ENCODE measurements at regions not wholly inside any gene's neighbourhood (a gene's known extent, or its start where the extent isn't known, plus 50 kb on each side); places are given as distances from the start of the nearest gene placed in this dataset.

DNA sequence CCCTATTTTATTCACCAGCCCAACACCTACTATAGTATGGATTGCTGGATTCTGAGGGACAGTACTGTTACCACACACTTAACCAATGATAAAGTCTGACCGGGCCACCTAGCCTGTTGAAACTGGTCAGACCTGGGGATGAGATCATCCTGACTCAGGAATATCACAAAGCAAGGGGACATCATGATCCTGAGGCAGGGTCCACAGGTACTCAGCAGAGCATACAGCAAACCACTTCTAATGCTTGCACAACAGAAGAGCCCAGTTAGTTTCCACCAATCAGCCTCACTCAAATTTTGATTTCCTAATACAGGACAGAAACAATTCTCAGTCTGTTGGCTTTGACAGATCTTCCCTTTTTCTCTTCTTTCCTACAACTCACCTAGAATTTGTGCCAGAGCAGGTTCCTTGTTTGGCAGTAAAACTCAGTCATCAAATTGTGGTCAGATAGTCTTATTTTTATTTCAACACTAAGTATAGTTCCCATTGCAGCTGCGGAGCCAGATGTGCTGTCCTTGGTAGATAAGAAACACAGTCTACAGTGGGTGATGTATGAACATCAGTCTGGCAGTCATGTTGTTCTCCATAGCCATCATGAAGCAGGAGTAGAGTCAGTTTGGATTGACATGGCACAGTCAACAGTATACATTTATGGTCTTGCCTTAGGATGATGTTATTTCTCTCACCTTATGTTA lies 90.1 kb upstream of the PRR23C start:
- H3K9me2 ChIP-seq (ENCODE audit: insufficient read depth) = no peaks in the 10 kb centered on the region
- no peak overlapping the region for H3K4me3 ChIP-seq
- no peaks in the 10 kb centered on the region for H3K36me3 ChIP-seq (ENCODE audit: low read depth)
- no peaks in the 10 kb centered on the region for H3F3A ChIP-seq (ENCODE audit: insufficient read depth, low read depth)
- no peak overlapping the region for H3K27ac ChIP-seq
- intact Hi-C loops (cut with micrococcal nuclease; ENCODE audit: unreplicated experiment) = no loop called here
- H3K9me3 ChIP-seq (ENCODE audit: insufficient read depth, low read depth) = no peaks in the 10 kb centered on the region
- POLR2A ChIA-PET (ENCODE audit: unreplicated experiment) = no interaction called here
- H3K4me2 ChIP-seq = no peak overlapping the region
- no peak overlapping the region for H2AFZ ChIP-seq
- CTCF ChIA-PET = no interaction called here
- no peaks in the 10 kb centered on the region for H3K27me3 ChIP-seq (ENCODE audit: insufficient read depth, low read depth)
- H4K20me1 ChIP-seq (ENCODE audit: insufficient read depth) = no peaks in the 10 kb centered on the region
- no peaks in the 10 kb centered on the region for H3K4me1 ChIP-seq (replicated peaks; ENCODE audit: insufficient read depth)
- TF ChIP-seq, protein P1, sequence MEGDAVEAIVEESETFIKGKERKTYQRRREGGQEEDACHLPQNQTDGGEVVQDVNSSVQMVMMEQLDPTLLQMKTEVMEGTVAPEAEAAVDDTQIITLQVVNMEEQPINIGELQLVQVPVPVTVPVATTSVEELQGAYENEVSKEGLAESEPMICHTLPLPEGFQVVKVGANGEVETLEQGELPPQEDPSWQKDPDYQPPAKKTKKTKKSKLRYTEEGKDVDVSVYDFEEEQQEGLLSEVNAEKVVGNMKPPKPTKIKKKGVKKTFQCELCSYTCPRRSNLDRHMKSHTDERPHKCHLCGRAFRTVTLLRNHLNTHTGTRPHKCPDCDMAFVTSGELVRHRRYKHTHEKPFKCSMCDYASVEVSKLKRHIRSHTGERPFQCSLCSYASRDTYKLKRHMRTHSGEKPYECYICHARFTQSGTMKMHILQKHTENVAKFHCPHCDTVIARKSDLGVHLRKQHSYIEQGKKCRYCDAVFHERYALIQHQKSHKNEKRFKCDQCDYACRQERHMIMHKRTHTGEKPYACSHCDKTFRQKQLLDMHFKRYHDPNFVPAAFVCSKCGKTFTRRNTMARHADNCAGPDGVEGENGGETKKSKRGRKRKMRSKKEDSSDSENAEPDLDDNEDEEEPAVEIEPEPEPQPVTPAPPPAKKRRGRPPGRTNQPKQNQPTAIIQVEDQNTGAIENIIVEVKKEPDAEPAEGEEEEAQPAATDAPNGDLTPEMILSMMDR (conservative IDR thresholded peaks at IDR 0.05) = no peak
- no peak for TF ChIP-seq EZH2 (IDR thresholded peaks at IDR 0.05; ENCODE audit: low read depth)
- no peak for DNase-seq
- BruUV-seq (replicated peaks) = no TSS peak
- no peaks in the 10 kb centered on the region for H3K79me2 ChIP-seq (ENCODE audit: low read depth)

GRCh38 chr3:139135657-139136056 lies 91.0 kb upstream of the PRR23C start:
- no peak overlapping the region for H2AFZ ChIP-seq
- H3K79me2 ChIP-seq (ENCODE audit: low read depth) = no peaks in the 10 kb centered on the region
- H3K4me1 ChIP-seq (replicated peaks; ENCODE audit: insufficient read depth) = no peaks in the 10 kb centered on the region
- H3K9me3 ChIP-seq (ENCODE audit: insufficient read depth, low read depth) = no peaks in the 10 kb centered on the region
- intact Hi-C loops (cut with micrococcal nuclease; ENCODE audit: unreplicated experiment) = no loop called here
- H3K27ac ChIP-seq = no peak overlapping the region
- BruUV-seq (replicated peaks) = no TSS peak
- H3K4me2 ChIP-seq = no peak overlapping the region
- H4K20me1 ChIP-seq (ENCODE audit: insufficient read depth) = no peaks in the 10 kb centered on the region
- H3K36me3 ChIP-seq (ENCODE audit: low read depth) = no peaks in the 10 kb centered on the region
- H3F3A ChIP-seq (ENCODE audit: insufficient read depth, low read depth) = no peaks in the 10 kb centered on the region
- no peaks in the 10 kb centered on the region for H3K27me3 ChIP-seq (ENCODE audit: insufficient read depth, low read depth)
- TF ChIP-seq, protein P1 (conservative IDR thresholded peaks at IDR 0.05) = no peak
- no peak for TF ChIP-seq EZH2 (IDR thresholded peaks at IDR 0.05; ENCODE audit: low read depth)
- no peak overlapping the region for H3K4me3 ChIP-seq
- CTCF ChIA-PET = no interaction called here
- no peaks in the 10 kb centered on the region for H3K9me2 ChIP-seq (ENCODE audit: insufficient read depth)
- POLR2A ChIA-PET (ENCODE audit: unreplicated experiment) = no interaction called here
- no peak for DNase-seq

GRCh38 chr3:139136469-139137202 lies 91.9 kb upstream of the PRR23C start:
- ChIA-PET CTCF (no interaction called here), POLR2A (ENCODE audit: unreplicated experiment) (no interaction called here)
- no peak overlapping the region for H2AFZ ChIP-seq
- intact Hi-C loops (cut with micrococcal nuclease; ENCODE audit: unreplicated experiment) = no loop called here
- TF ChIP-seq EZH2 (IDR thresholded peaks at IDR 0.05; ENCODE audit: low read depth) = no peak
- TF ChIP-seq, protein P1 (conservative IDR thresholded peaks at IDR 0.05) = no peak
- H3K9me3 ChIP-seq (ENCODE audit: insufficient read depth, low read depth) = no peaks in the 10 kb centered on the region
- no peak for DNase-seq
- no peaks in the 10 kb centered on the region for H4K20me1 ChIP-seq (ENCODE audit: insufficient read depth)
- no peaks in the 10 kb centered on the region for H3K27me3 ChIP-seq (ENCODE audit: insufficient read depth, low read depth)
- no peak overlapping the region for H3K4me3 ChIP-seq
- no peak overlapping the region for H3K27ac ChIP-seq
- no peaks in the 10 kb centered on the region for H3K4me1 ChIP-seq (replicated peaks; ENCODE audit: insufficient read depth)
- no peak overlapping the region for H3K4me2 ChIP-seq
- H3K9me2 ChIP-seq (ENCODE audit: insufficient read depth) = no peaks in the 10 kb centered on the region
- no TSS peak for BruUV-seq (replicated peaks)
- H3K79me2 ChIP-seq (ENCODE audit: low read depth) = no peaks in the 10 kb centered on the region
- no peaks in the 10 kb centered on the region for H3F3A ChIP-seq (ENCODE audit: insufficient read depth, low read depth)
- H3K36me3 ChIP-seq (ENCODE audit: low read depth) = no peaks in the 10 kb centered on the region

Measured in PC-9 (cell line).